HEK293 (cell line): ENCODE measurements at regions not wholly inside any gene's neighbourhood (a gene's known extent, or its start where the extent isn't known, plus 50 kb on each side); places are given as distances from the start of the nearest gene placed in this dataset.

Experiments used
- CTCF ChIA-PET: fragments of 350-600 bp; formaldehyde crosslinking; extraction: SDS; loops from one replicate; lab custom pipeline; 2021; ENCODE audit warnings: antibody characterized with exemption; lab: Yijun Ruan, JAX
- POLR2A ChIA-PET: fragments of 300-600 bp; formaldehyde crosslinking; extraction: SDS; loops from one replicate; lab custom pipeline; 2020; ENCODE audit warnings: antibody characterized with exemption, inconsistent platforms; lab: Yijun Ruan, JAX
- H3K27ac ChIP-seq: fragments of 200-500 bp; sonication (Bioruptor generic); 2 replicates; pipeline ENCODE4 v1.5.1; 2014; ENCODE audit warnings: low read depth, low read length, control low read depth, inconsistent platforms; ENCODE audit errors: extremely low read depth
- H3K36me3 ChIP-seq, 2 experiments: fragments of 200-500 bp in 1 of 2; sonication (Bioruptor generic) in 1 of 2; 1 replicate in 1 of 2; 2 replicates in 1 of 2; pipeline ENCODE4 v1.5.1; 2014 to 2017; ENCODE audit warnings: inconsistent platforms in 2 of 2, low read length in 2 of 2; ENCODE audit not compliant: control insufficient read depth in 2 of 2, insufficient read depth in 1 of 2
- H3K4me1 ChIP-seq: fragments of 200-500 bp; sonication (Bioruptor generic); 2 replicates; pipeline ENCODE4 v1.5.1; 2014; ENCODE audit warnings: mild to moderate bottlenecking, low read length, inconsistent platforms; ENCODE audit not compliant: control insufficient read depth, insufficient read depth
- H3K4me3 ChIP-seq: 2 replicates; pipeline ENCODE4 v1.5.1; 2011; ENCODE audit warnings: low read depth, mild to moderate bottlenecking, control low read depth, low read length, moderate library complexity
- H3K9me3 ChIP-seq: fragments of 200-500 bp; sonication (Bioruptor generic); 2 replicates; pipeline ENCODE4 v1.5.1; 2014; ENCODE audit warnings: low read depth, low read length, inconsistent platforms; ENCODE audit not compliant: control insufficient read depth, insufficient read depth
- KLF7 ChIP-seq: fragments of 450-650 bp; formaldehyde crosslinking; IDR thresholded peaks from 2 replicates; pipeline ENCODE4 v1.5.1; 2016; ENCODE audit warnings: missing biosample characterization, missing genetic modification characterization, borderline replicate concordance
- OVOL3 ChIP-seq: fragments of 450-650 bp; formaldehyde crosslinking; IDR thresholded peaks from 2 replicates; pipeline ENCODE4 v1.5.1; 2016; ENCODE audit warnings: missing biosample characterization, missing genetic modification characterization
- SCRT2 ChIP-seq: fragments of 450-650 bp; formaldehyde crosslinking; IDR thresholded peaks from 2 replicates; pipeline ENCODE4 v1.5.1; 2016; ENCODE audit warnings: missing biosample characterization, missing genetic modification characterization
- ZBTB11 ChIP-seq: fragments of 450-650 bp; formaldehyde crosslinking; conservative IDR thresholded peaks from 2 replicates; pipeline ENCODE4 v1.5.1; 2016; ENCODE audit warnings: low read depth, missing biosample characterization, missing genetic modification characterization
- ZNF133 ChIP-seq: fragments of 450-650 bp; formaldehyde crosslinking; IDR thresholded peaks from 2 replicates; pipeline ENCODE4 v1.5.1; 2016; ENCODE audit warnings: missing biosample characterization, missing genetic modification characterization
- ZNF19 ChIP-seq: fragments of 450-650 bp; formaldehyde crosslinking; IDR thresholded peaks from 2 replicates; pipeline ENCODE4; 2016; ENCODE audit warnings: missing biosample characterization, missing genetic modification characterization, low read depth
- ZNF221 ChIP-seq: fragments of 450-650 bp; formaldehyde crosslinking; IDR thresholded peaks from 2 replicates; pipeline ENCODE4 v1.5.1; 2017; ENCODE audit warnings: missing biosample characterization, missing genetic modification characterization, borderline replicate concordance
- ZNF223 ChIP-seq: fragments of 450-650 bp; formaldehyde crosslinking; IDR thresholded peaks from 2 replicates; pipeline ENCODE4 v1.5.1; 2016; ENCODE audit warnings: missing biosample characterization, missing genetic modification characterization
- ZNF24 ChIP-seq: fragments of 450-650 bp; formaldehyde crosslinking; IDR thresholded peaks from 2 replicates; pipeline ENCODE4 v1.5.1; 2016; ENCODE audit warnings: missing biosample characterization, missing genetic modification characterization
- ZNF274 ChIP-seq, 2 experiments: fragments of 200-500 bp in 1 of 2; fragments of 450-650 bp in 1 of 2; sonication (Bioruptor generic) in 1 of 2; formaldehyde crosslinking in 1 of 2; IDR thresholded peaks; 2 replicates each; pipeline versions ENCODE4 v1.5.1 to v1.6.1; 2014 to 2016; ENCODE audit warnings: borderline replicate concordance in 1 of 2, inconsistent platforms in 1 of 2, low read length in 1 of 2, missing biosample characterization in 1 of 2, missing genetic modification characterization in 1 of 2
- ZNF473 ChIP-seq: fragments of 450-650 bp; formaldehyde crosslinking; IDR thresholded peaks from 2 replicates; pipeline ENCODE4 v1.5.1; 2017; ENCODE audit warnings: missing biosample characterization, missing genetic modification characterization
- ZNF514 ChIP-seq: fragments of 450-650 bp; formaldehyde crosslinking; IDR thresholded peaks from 2 replicates; pipeline ENCODE4 v1.5.1; 2016; ENCODE audit warnings: missing biosample characterization, missing genetic modification characterization
- ZNF704 ChIP-seq: fragments of 450-650 bp; formaldehyde crosslinking; IDR thresholded peaks from 2 replicates; pipeline ENCODE4 v1.5.1; 2016; ENCODE audit warnings: missing biosample characterization, missing genetic modification characterization
- ZNF792 ChIP-seq: fragments of 450-650 bp; formaldehyde crosslinking; IDR thresholded peaks from 2 replicates; pipeline ENCODE4 v1.5.1; 2016; ENCODE audit warnings: missing biosample characterization, missing genetic modification characterization
- ZXDB ChIP-seq: fragments of 450-650 bp; formaldehyde crosslinking; IDR thresholded peaks from 2 replicates; pipeline ENCODE4 v1.5.1; 2016; ENCODE audit warnings: missing biosample characterization, missing genetic modification characterization
- TF ChIP-seq, protein P1 (sequence below): fragments of 450-650 bp; formaldehyde crosslinking; IDR thresholded peaks from 2 replicates; pipeline ENCODE4 v1.5.1; 2016; ENCODE audit warnings: missing biosample characterization, missing genetic modification characterization
- TF ChIP-seq, protein P2 (sequence below): sonication (generic); formaldehyde crosslinking; IDR thresholded peaks from 2 replicates; pipeline ENCODE4 v1.8.1; 2022; ENCODE audit warnings: mild to moderate bottlenecking, moderate library complexity, missing genetic modification reagents
- TF ChIP-seq, protein P3 (sequence below): fragments of 450-650 bp; formaldehyde crosslinking; IDR thresholded peaks from 2 replicates; pipeline ENCODE4 v1.5.1; 2016; ENCODE audit warnings: missing biosample characterization, missing genetic modification characterization
- TF ChIP-seq, protein P4 (sequence below): fragments of 450-650 bp; formaldehyde crosslinking; IDR thresholded peaks from 2 replicates; pipeline ENCODE4 v1.5.1; 2016; ENCODE audit warnings: missing biosample characterization, missing genetic modification characterization, borderline replicate concordance

DNA sequence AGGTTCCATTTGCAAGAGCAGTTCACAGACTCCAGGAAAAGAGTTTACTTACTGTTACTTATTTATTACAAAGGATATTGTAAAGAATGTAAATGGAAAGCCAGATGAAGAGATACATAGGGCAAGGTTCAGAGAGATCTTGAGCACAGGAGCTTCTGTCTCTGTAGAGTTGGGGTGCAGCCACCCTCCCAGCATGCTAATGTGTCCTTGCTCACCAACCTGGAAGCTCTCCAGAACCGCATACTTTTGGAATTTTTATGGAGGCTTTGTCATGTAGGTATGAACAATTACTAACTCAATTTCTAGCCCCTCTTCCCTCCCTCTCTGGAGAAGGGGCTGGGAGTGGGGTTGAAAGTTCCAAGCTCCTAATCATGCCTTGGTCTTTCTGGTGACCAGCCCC, 857.2 kb downstream of the RPA4 start:
- Histone ChIP-seq H3K9me3 (no peaks in the 10 kb centered on the region; the same call in 1 of the 2 replicates), H3K27ac (no peak overlapping the region), H3K4me1 (no peaks in the 10 kb centered on the region), H3K4me3 (no peak overlapping the region), H3K36me3 (no peaks in the 10 kb centered on the region)
- POLR2A ChIA-PET, result no interaction called here
- CTCF ChIA-PET, result interaction anchor here (0.5 kb wide), 2 partner anchors 10 to 311 kb away, joined by 4 read pairs; no protein-coding TSS in a partner anchor
- TF ChIP-seq ZNF19 (tag by site-specific recombination), result no peak
- no peak for TF ChIP-seq ZBTB11 (tag by site-specific recombination)
- TF ChIP-seq ZNF274 (IDR thresholded peaks at IDR 0.05; ENCODE audit: low read length), result no peak
- no peak for TF ChIP-seq ZNF274 (tag by site-specific recombination; IDR thresholded peaks at IDR 0.05; ENCODE audit: borderline replicate concordance)
- TF ChIP-seq, protein P1, sequence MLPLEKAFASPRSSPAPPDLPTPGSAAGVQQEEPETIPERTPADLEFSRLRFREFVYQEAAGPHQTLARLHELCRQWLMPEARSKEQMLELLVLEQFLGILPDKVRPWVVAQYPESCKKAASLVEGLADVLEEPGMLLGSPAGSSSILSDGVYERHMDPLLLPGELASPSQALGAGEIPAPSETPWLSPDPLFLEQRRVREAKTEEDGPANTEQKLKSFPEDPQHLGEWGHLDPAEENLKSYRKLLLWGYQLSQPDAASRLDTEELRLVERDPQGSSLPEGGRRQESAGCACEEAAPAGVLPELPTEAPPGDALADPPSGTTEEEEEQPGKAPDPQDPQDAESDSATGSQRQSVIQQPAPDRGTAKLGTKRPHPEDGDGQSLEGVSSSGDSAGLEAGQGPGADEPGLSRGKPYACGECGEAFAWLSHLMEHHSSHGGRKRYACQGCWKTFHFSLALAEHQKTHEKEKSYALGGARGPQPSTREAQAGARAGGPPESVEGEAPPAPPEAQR (tag by site-specific recombination), result no peak
- TF ChIP-seq ZNF223 (tag by site-specific recombination), result no peak
- no peak for TF ChIP-seq ZXDB
- TF ChIP-seq, protein P2, sequence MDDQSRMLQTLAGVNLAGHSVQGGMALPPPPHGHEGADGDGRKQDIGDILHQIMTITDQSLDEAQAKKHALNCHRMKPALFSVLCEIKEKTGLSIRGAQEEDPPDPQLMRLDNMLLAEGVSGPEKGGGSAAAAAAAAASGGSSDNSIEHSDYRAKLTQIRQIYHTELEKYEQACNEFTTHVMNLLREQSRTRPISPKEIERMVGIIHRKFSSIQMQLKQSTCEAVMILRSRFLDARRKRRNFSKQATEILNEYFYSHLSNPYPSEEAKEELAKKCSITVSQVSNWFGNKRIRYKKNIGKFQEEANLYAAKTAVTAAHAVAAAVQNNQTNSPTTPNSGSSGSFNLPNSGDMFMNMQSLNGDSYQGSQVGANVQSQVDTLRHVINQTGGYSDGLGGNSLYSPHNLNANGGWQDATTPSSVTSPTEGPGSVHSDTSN (CRISPR knock-in tag), result no peak
- TF ChIP-seq, protein P3, sequence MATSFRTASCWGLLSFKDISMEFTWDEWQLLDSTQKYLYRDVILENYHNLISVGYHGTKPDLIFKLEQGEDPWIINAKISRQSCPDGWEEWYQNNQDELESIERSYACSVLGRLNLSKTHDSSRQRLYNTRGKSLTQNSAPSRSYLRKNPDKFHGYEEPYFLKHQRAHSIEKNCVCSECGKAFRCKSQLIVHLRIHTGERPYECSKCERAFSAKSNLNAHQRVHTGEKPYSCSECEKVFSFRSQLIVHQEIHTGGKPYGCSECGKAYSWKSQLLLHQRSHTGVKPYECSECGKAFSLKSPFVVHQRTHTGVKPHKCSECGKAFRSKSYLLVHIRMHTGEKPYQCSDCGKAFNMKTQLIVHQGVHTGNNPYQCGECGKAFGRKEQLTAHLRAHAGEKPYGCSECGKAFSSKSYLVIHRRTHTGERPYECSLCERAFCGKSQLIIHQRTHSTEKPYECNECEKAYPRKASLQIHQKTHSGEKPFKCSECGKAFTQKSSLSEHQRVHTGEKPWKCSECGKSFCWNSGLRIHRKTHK (tag by site-specific recombination), result no peak
- TF ChIP-seq OVOL3 (tag by site-specific recombination), result no peak
- TF ChIP-seq, protein P4, sequence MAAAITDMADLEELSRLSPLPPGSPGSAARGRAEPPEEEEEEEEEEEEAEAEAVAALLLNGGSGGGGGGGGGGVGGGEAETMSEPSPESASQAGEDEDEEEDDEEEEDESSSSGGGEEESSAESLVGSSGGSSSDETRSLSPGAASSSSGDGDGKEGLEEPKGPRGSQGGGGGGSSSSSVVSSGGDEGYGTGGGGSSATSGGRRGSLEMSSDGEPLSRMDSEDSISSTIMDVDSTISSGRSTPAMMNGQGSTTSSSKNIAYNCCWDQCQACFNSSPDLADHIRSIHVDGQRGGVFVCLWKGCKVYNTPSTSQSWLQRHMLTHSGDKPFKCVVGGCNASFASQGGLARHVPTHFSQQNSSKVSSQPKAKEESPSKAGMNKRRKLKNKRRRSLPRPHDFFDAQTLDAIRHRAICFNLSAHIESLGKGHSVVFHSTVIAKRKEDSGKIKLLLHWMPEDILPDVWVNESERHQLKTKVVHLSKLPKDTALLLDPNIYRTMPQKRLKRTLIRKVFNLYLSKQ, result no peak
- no peak for TF ChIP-seq ZNF792
- no peak for TF ChIP-seq ZNF24 (tag by site-specific recombination)
- TF ChIP-seq ZNF221 (tag by site-specific recombination), result no peak
- no peak for TF ChIP-seq ZNF704 (tag by site-specific recombination)
- TF ChIP-seq ZNF473, result no peak
- TF ChIP-seq KLF7, result no peak
- TF ChIP-seq ZNF133 (tag by site-specific recombination), result no peak
- TF ChIP-seq SCRT2 (tag by site-specific recombination), result no peak
- TF ChIP-seq ZNF514 (tag by site-specific recombination), result no peak
